H1 (cell line): ENCODE measurements at regions not wholly inside any gene's neighbourhood (a gene's known extent, or its start where the extent isn't known, plus 50 kb on each side); places are given as distances from the start of the nearest gene placed in this dataset.

ENCODE experiments used
- CTCF ChIA-PET: fragments of 300-600 bp; sonication (Branson Sonifier 250); formaldehyde crosslinking; loops from one replicate; lab custom pipeline; 2021; ENCODE audit not compliant: partially characterized antibody; lab: Charles Lee
- POLR2A ChIA-PET: fragments of 300-600 bp; sonication (Branson Sonifier 250); formaldehyde crosslinking; loops from one replicate; lab custom pipeline; 2021; ENCODE audit warnings: inconsistent platforms; ENCODE audit not compliant: partially characterized antibody; lab: Charles Lee
- DNase-seq, 2 experiments: peaks; one replicate each; pipeline versions ENCODE4 v3.0.0 to v3.0.0-alpha.2; 2010 to 2022; ENCODE audit warnings: low spot score in 2 of 2, low read depth in 1 of 2, mixed read lengths in 1 of 2
- FAIRE-seq: peaks from 2 replicates; lab custom pipeline; 2011; peaks lifted over from hg19 to GRCh38; lab: Jason Lieb, UNC
- H2AFZ ChIP-seq: 2 replicates; pipeline ENCODE4 v1.8.1; 2012; ENCODE audit warnings: low read length, inconsistent platforms
- H2AK5ac ChIP-seq: 2 replicates; pipeline ENCODE4 v1.6.1; 2013; ENCODE audit warnings: low read depth, low read length
- H2BK120ac ChIP-seq: replicated peaks from 2 replicates; pipeline ENCODE3; 2013; ENCODE audit warnings: low read depth, low read length, inconsistent platforms
- H2BK12ac ChIP-seq: 2 replicates; pipeline ENCODE4 v1.6.1; 2013; ENCODE audit warnings: low read depth, low read length
- H2BK15ac ChIP-seq: 2 replicates; pipeline ENCODE4 v1.6.1; 2013; ENCODE audit warnings: low read length
- H2BK20ac ChIP-seq: 2 replicates; pipeline ENCODE4 v1.6.1; 2013; ENCODE audit warnings: low read length
- H2BK5ac ChIP-seq: 2 replicates; pipeline ENCODE4 v1.6.1; 2013; ENCODE audit warnings: low read depth, low read length
- H3K14ac ChIP-seq: 2 replicates; pipeline ENCODE4 v1.6.1; 2013; ENCODE audit warnings: inconsistent platforms; ENCODE audit not compliant: insufficient read length
- H3K18ac ChIP-seq: 2 replicates; pipeline ENCODE4 v1.6.1; 2013; ENCODE audit warnings: low read length; ENCODE audit errors: extremely low read depth
- H3K23ac ChIP-seq: 2 replicates; pipeline ENCODE4 v1.6.1; 2013; ENCODE audit warnings: inconsistent platforms; ENCODE audit not compliant: insufficient read length
- H3K23me2 ChIP-seq: 2 replicates; pipeline ENCODE4 v1.6.1; 2013; ENCODE audit warnings: low read depth, low read length
- H3K27ac ChIP-seq: 2 replicates; pipeline ENCODE4 v1.6.1; 2011; ENCODE audit warnings: low read depth, low read length, inconsistent platforms
- H3K27me3 ChIP-seq, 4 experiments: replicated peaks in 1 of 4; 1 replicate in 1 of 4; 2 replicates in 3 of 4; pipeline versions ENCODE4 v1.6.1 to v1.8.1; 2011 to 2013; ENCODE audit warnings: low read length in 3 of 4, mild to moderate bottlenecking in 3 of 4, inconsistent platforms in 2 of 4, mixed read lengths in 2 of 4, moderate library complexity in 1 of 4; ENCODE audit not compliant: control insufficient read depth in 3 of 4, insufficient read depth in 3 of 4; ENCODE audit errors: extremely low read depth in 1 of 4
- H3K36me3 ChIP-seq, 4 experiments: 2 replicates each; pipeline versions ENCODE4 v1.6.1 to v1.8.1; 2011 to 2013; ENCODE audit warnings: mild to moderate bottlenecking in 4 of 4, low read length in 3 of 4, moderate library complexity in 2 of 4, control low read depth in 1 of 4, inconsistent platforms in 1 of 4; ENCODE audit not compliant: insufficient read depth in 4 of 4, control insufficient read depth in 2 of 4
- H3K4ac ChIP-seq: replicated peaks from 2 replicates; pipeline ENCODE3; 2013; ENCODE audit warnings: low read length, low read depth, mixed read lengths, inconsistent platforms; ENCODE audit not compliant: insufficient read length
- H3K4me1 ChIP-seq, 4 experiments: replicated peaks in 1 of 4; 1 replicate in 1 of 4; 2 replicates in 3 of 4; pipeline versions ENCODE4 v1.6.1 to v1.8.1; 2011 to 2013; ENCODE audit warnings: low read length in 3 of 4, inconsistent platforms in 2 of 4, mixed read lengths in 1 of 4; ENCODE audit not compliant: insufficient read depth in 4 of 4, control insufficient read depth in 3 of 4
- H3K4me2 ChIP-seq, 2 experiments: 2 replicates each; pipeline versions ENCODE4 v1.6.1 to v1.8.1; 2011 to 2013; ENCODE audit warnings: low read depth in 2 of 2, low read length in 2 of 2, control low read depth in 1 of 2, inconsistent platforms in 1 of 2, mild to moderate bottlenecking in 1 of 2; ENCODE audit not compliant: insufficient read depth in 1 of 2
- H3K4me3 ChIP-seq, 4 experiments: fragments of 200-600, 300-600 bp in 1 of 4; sonication (generic), shearing (Covaris generic), sonication (Bioruptor Twin) in 1 of 4; 2 replicates each; pipeline versions ENCODE4 v1.5.1 to v1.8.1; 2011 to 2016; ENCODE audit warnings: low read length in 4 of 4, low read depth in 3 of 4, control low read depth in 2 of 4, inconsistent platforms in 2 of 4, mild to moderate bottlenecking in 2 of 4, mixed read lengths in 1 of 4, moderate library complexity in 1 of 4; ENCODE audit not compliant: insufficient read depth in 2 of 4; ENCODE audit errors: extremely low read depth in 1 of 4
- H3K56ac ChIP-seq: replicated peaks from 2 replicates; pipeline ENCODE3; 2013; ENCODE audit warnings: low read depth, mild to moderate bottlenecking, mixed read lengths, low read length, inconsistent platforms; ENCODE audit not compliant: insufficient read length
- H3K79me1 ChIP-seq: 2 replicates; pipeline ENCODE4 v1.6.1; 2013; ENCODE audit warnings: low read depth, low read length, control low read depth
- H3K79me2 ChIP-seq, 2 experiments: 2 replicates each; pipeline versions ENCODE4 v1.6.1 to v1.8.1; 2012 to 2013; ENCODE audit warnings: low read length in 2 of 2, mild to moderate bottlenecking in 2 of 2, inconsistent platforms in 1 of 2; ENCODE audit not compliant: insufficient read depth in 2 of 2, control insufficient read depth in 1 of 2
- H3K9ac ChIP-seq, 4 experiments: replicated peaks in 1 of 4; 1 replicate in 1 of 4; 2 replicates in 3 of 4; pipeline versions ENCODE4 v1.6.1 to v1.8.1; 2011 to 2013; ENCODE audit warnings: low read depth in 3 of 4, low read length in 3 of 4, control low read depth in 2 of 4, mild to moderate bottlenecking in 2 of 4, moderate library complexity in 2 of 4, inconsistent platforms in 1 of 4; ENCODE audit errors: extremely low read depth in 1 of 4
- H3K9me3 ChIP-seq, 2 experiments: 2 replicates each; pipeline versions ENCODE4 v1.6.1 to v1.8.1; 2012 to 2013; ENCODE audit warnings: mild to moderate bottlenecking in 2 of 2, moderate library complexity in 2 of 2, control low read depth in 1 of 2, inconsistent platforms in 1 of 2, low read depth in 1 of 2, low read length in 1 of 2, mixed read lengths in 1 of 2; ENCODE audit not compliant: insufficient read depth in 2 of 2
- H4K20me1 ChIP-seq, 2 experiments: replicated peaks in 1 of 2; 2 replicates each; pipeline versions ENCODE3 to v1.8.1; 2011 to 2013; ENCODE audit warnings: inconsistent platforms in 2 of 2, low read length in 2 of 2, mild to moderate bottlenecking in 1 of 2; ENCODE audit not compliant: insufficient read depth in 2 of 2, control insufficient read depth in 1 of 2
- H4K5ac ChIP-seq: 2 replicates; pipeline ENCODE4 v1.6.1; 2013; ENCODE audit warnings: low read length, low read depth, mixed read lengths, inconsistent platforms; ENCODE audit not compliant: insufficient read length
- H4K8ac ChIP-seq: 2 replicates; pipeline ENCODE4 v1.8.0; 2013; ENCODE audit warnings: mild to moderate bottlenecking, moderate library complexity, low read length, inconsistent platforms; ENCODE audit not compliant: insufficient read depth; ENCODE audit errors: extremely low read depth
- H4K91ac ChIP-seq: replicated peaks from 2 replicates; pipeline ENCODE3; 2013; ENCODE audit warnings: low read length, mixed read lengths, inconsistent platforms; ENCODE audit not compliant: insufficient read length
- ATF2 ChIP-seq: IDR thresholded peaks from 2 replicates; pipeline ENCODE4 v1.6.1; 2012; ENCODE audit warnings: low read length, inconsistent platforms
- CHD2 ChIP-seq: IDR thresholded peaks from 2 replicates; pipeline ENCODE4 v1.6.1; 2012; ENCODE audit warnings: low read length, improper control_type of control experiment
- EZH2 ChIP-seq: fragments of 200-600 bp; sonication (generic); IDR thresholded peaks from 2 replicates; pipeline ENCODE4 v1.7.1; 2012; ENCODE audit warnings: low read depth, mild to moderate bottlenecking, moderate library complexity, low read length, inconsistent platforms; ENCODE audit not compliant: severe bottlenecking
- FOSL1 ChIP-seq: IDR thresholded peaks from 2 replicates; pipeline ENCODE4 v1.6.1; 2011; ENCODE audit warnings: mild to moderate bottlenecking, low read depth, low read length, moderate library complexity; ENCODE audit not compliant: insufficient read depth
- HDAC2 ChIP-seq, 2 experiments: fragments of 300-600 bp in 1 of 2; sonication (generic) in 1 of 2; IDR thresholded peaks; 2 replicates each; pipeline ENCODE4 v1.6.1; 2011 to 2012; ENCODE audit warnings: low read depth in 2 of 2, low read length in 2 of 2, mild to moderate bottlenecking in 2 of 2, moderate library complexity in 2 of 2, borderline replicate concordance in 1 of 2, inconsistent platforms in 1 of 2
- JUN ChIP-seq: IDR thresholded peaks from 2 replicates; pipeline ENCODE4 v1.6.1; 2011; ENCODE audit warnings: low read depth, mild to moderate bottlenecking, improper control_type of control experiment, low read length
- NRF1 ChIP-seq: IDR thresholded peaks from 2 replicates; pipeline ENCODE4 v1.6.1; 2011; ENCODE audit warnings: mild to moderate bottlenecking, low read depth, low read length, improper control_type of control experiment
- SAP30 ChIP-seq: fragments of 300-600 bp; sonication (generic); IDR thresholded peaks from 2 replicates; pipeline ENCODE4 v1.7.1; 2012; ENCODE audit warnings: low read length, moderate library complexity, mild to moderate bottlenecking, inconsistent platforms; ENCODE audit not compliant: insufficient read depth, insufficient replicate concordance
- SP4 ChIP-seq: IDR thresholded peaks from 2 replicates; pipeline ENCODE4 v1.6.1; 2012; ENCODE audit warnings: low read length, inconsistent platforms
- ZNF274 ChIP-seq: IDR thresholded peaks from 2 replicates; pipeline ENCODE4 v1.7.0; 2012; ENCODE audit warnings: low read length, borderline replicate concordance; ENCODE audit errors: extremely low read depth
- WGBS, 2 experiments: shearing (Covaris generic) in 1 of 2; methylation state at CpG; one replicate each; pipeline versions ENCODE4 v1.1.6 to v1.1.7; 2013 to 2015; ENCODE audit warnings: low lambda C conversion rate in 2 of 2, mixed read lengths in 2 of 2, inconsistent platforms in 1 of 2, low coverage in 1 of 2, missing lambda C conversion rate in 1 of 2; ENCODE audit not compliant: insufficient replicate concordance in 2 of 2, insufficient coverage in 1 of 2, insufficient read length in 1 of 2; ENCODE audit errors: extremely low coverage in 1 of 2, missing lambda C conversion rate in 1 of 2; 5-methylcytosine and 5-hydroxymethylcytosine counted together

DNA sequence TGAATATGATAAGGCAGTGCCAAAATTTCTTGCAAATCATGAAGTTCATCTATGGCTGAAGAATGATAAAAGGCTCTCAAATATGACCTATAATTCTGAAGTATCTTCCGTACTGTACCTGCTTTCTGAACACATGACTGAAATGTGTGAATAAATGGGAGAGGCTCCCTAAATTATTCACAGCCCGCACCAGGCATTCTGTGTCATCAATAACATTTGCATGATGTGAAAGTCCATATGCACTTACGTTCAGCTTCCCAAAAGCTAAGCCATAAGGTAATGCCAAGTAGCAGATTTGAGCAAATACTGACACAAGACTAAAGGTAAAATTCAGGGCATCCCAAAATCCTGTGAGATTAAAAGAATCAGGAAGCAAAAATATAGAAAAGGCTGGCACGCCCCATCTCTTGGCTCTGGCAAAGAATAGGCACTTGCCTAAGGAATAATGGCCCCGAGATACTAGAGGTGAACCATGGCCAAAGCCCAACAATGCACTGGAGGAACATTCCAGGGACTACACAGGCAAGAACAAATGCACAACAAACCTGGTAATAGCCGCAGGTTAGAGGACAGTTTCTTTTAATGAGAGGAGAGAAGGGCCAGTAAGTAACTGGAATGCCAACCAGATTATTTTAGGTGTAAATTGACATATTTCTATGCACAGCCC, 280.5 kb downstream of the IPMK start:
- Histone ChIP-seq H3K4me3 (no peak overlapping the region), H2AK5ac (no peak overlapping the region), H3K27ac (no peak overlapping the region), H3K79me2 (no peaks in the 10 kb centered on the region), H3K9me3 (no peaks in the 10 kb centered on the region), H3K18ac (no peak overlapping the region), H4K20me1 (no peaks in the 10 kb centered on the region), H3K4ac (no peak overlapping the region), H2BK20ac (no peak overlapping the region), H4K8ac (no peak overlapping the region), H3K27me3 (no peaks in the 10 kb centered on the region), H2BK15ac (no peak overlapping the region), H3K56ac (no peak overlapping the region), H2AFZ (no peak overlapping the region), H4K91ac (no peak overlapping the region), H3K9ac (no peak overlapping the region), H3K23me2 (no peaks in the 10 kb centered on the region), H3K23ac (no peak overlapping the region), H2BK5ac (no peak overlapping the region), H3K14ac (no peak overlapping the region), H4K5ac (no peak overlapping the region), H2BK120ac (no peak overlapping the region), H3K4me1 (no peaks in the 10 kb centered on the region), H3K79me1 (no peaks in the 10 kb centered on the region), H3K4me2 (no peak overlapping the region), H2BK12ac (no peak overlapping the region), H3K36me3 (no peaks in the 10 kb centered on the region)
- ChIA-PET POLR2A (no interaction called here), CTCF (interaction anchor here (0.6 kb wide), 1 partner anchor 17 kb away, joined by 3 read pairs; no protein-coding TSS in a partner anchor)
- WGBS, 2 experiments, result 92% methylated on average over 6 of the region's 6 CpGs; no CpG with 5 or more reads in 1 of the 2 experiments
- DNase-seq (no peak), FAIRE-seq (no peak)
- no peak for TF ChIP-seq SAP30
- TF ChIP-seq JUN, result no peak
- TF ChIP-seq ZNF274, result no peak
- TF ChIP-seq CHD2, result no peak
- TF ChIP-seq SP4, result no peak
- no peak for TF ChIP-seq FOSL1
- TF ChIP-seq NRF1, result no peak
- no peak for TF ChIP-seq ATF2
- TF ChIP-seq EZH2, result no peak
- TF ChIP-seq HDAC2 (IDR thresholded peaks at IDR 0.05; ENCODE audit: borderline replicate concordance in 1 of 2, low read depth in 2 of 2, low read length in 2 of 2), result no peak
